Esophagus squamous epithelium (tissue), 4 donors: ENCODE measurements at regions not wholly inside any gene's neighbourhood (a gene's known extent, or its start where the extent isn't known, plus 50 kb on each side); places are given as distances from the start of the nearest gene placed in this dataset.

ENCODE experiments used
- POLR2A ChIP-seq, 4 donors: fragments of 450-650 bp; IDR thresholded peaks; one replicate each; pipeline ENCODE4 v1.6.1; 2017; ENCODE audit warnings: antibody characterized with exemption in 4 of 4, mild to moderate bottlenecking in 4 of 4, moderate library complexity in 3 of 4
- TF ChIP-seq, protein P1 (sequence below), 6 experiments: fragments of 450-650 bp in 4 of 6; fragments of 200-600 bp in 2 of 6; sonication (generic) in 2 of 6; IDR thresholded peaks; one replicate each; pipeline ENCODE4 v1.5.1; 2016 to 2019; ENCODE audit warnings: antibody characterized with exemption in 6 of 6, mild to moderate bottlenecking in 4 of 6, moderate library complexity in 4 of 6

DNA sequence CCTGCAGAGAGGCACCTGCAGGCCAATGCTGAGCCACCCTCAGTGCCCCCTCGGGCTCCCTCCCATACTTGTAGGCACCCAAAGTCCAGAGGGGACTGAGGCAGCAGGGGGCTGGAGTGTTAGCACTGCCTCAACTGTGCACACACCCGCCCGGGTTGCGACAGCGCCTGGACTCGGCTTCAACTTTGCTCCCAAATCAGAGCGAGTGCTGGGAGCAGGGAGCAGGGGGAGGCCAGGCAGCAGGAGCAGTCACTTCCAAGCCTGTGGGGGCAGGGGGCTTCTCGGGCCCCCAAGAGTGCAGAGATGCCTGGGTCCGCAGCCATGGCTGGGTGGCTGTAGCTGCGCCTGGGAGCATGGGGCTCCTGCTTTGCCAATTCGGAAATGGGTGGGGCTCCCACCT lies 79.5 kb downstream of the DISP1 start:
- TF ChIP-seq, protein P1, sequence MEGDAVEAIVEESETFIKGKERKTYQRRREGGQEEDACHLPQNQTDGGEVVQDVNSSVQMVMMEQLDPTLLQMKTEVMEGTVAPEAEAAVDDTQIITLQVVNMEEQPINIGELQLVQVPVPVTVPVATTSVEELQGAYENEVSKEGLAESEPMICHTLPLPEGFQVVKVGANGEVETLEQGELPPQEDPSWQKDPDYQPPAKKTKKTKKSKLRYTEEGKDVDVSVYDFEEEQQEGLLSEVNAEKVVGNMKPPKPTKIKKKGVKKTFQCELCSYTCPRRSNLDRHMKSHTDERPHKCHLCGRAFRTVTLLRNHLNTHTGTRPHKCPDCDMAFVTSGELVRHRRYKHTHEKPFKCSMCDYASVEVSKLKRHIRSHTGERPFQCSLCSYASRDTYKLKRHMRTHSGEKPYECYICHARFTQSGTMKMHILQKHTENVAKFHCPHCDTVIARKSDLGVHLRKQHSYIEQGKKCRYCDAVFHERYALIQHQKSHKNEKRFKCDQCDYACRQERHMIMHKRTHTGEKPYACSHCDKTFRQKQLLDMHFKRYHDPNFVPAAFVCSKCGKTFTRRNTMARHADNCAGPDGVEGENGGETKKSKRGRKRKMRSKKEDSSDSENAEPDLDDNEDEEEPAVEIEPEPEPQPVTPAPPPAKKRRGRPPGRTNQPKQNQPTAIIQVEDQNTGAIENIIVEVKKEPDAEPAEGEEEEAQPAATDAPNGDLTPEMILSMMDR (IDR thresholded peaks at IDR 0.05): no peak
- no peak for TF ChIP-seq POLR2A (IDR thresholded peaks at IDR 0.05)
